ENCODE measurements at regions not wholly inside any gene's neighbourhood (a gene's known extent, or its start where the extent isn't known, plus 50 kb on each side); places are given as distances from the start of the nearest gene placed in this dataset.

GRCh38 chr1:57659804-57660203 lies 235.9 kb upstream of the DAB1 start:
- TF ChIP-seq, protein P1, sequence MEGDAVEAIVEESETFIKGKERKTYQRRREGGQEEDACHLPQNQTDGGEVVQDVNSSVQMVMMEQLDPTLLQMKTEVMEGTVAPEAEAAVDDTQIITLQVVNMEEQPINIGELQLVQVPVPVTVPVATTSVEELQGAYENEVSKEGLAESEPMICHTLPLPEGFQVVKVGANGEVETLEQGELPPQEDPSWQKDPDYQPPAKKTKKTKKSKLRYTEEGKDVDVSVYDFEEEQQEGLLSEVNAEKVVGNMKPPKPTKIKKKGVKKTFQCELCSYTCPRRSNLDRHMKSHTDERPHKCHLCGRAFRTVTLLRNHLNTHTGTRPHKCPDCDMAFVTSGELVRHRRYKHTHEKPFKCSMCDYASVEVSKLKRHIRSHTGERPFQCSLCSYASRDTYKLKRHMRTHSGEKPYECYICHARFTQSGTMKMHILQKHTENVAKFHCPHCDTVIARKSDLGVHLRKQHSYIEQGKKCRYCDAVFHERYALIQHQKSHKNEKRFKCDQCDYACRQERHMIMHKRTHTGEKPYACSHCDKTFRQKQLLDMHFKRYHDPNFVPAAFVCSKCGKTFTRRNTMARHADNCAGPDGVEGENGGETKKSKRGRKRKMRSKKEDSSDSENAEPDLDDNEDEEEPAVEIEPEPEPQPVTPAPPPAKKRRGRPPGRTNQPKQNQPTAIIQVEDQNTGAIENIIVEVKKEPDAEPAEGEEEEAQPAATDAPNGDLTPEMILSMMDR (conservative IDR thresholded peaks at IDR 0.05; ENCODE audit: low read depth, low read length): no peak
- TF ChIP-seq EZH2 (IDR thresholded peaks at IDR 0.05; ENCODE audit: borderline replicate concordance, low read depth, low read length, poor library complexity, severe bottlenecking): no peak
